ENCODE measurements at regions not wholly inside any gene's neighbourhood (a gene's known extent, or its start where the extent isn't known, plus 50 kb on each side); places are given as distances from the start of the nearest gene placed in this dataset.

DNA sequence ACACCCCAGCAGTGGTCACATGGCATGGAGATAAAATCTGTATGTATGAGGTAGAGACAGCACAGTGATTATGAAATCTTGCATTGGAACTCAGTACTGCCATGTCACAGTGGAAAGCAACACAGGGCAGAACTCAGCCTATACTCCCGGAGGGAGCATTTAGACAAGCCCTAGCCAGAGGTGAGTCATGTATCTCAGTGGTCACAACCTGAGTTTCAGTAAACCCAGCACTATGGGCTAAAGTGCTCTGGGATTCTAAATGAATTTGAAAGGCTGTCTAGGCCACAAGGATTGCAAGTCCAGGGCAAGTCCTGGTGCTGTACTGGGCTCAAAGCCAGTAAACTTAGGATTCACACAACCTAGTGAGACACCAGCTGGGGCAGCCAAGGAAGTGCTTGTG lies 1717.1 kb upstream of the RAG2 start:
- no peak for TF ChIP-seq POLR2A (IDR thresholded peaks at IDR 0.05; ENCODE audit: low read depth, low read length)
- no peak for TF ChIP-seq POLR2AphosphoS5 (IDR thresholded peaks at IDR 0.05; ENCODE audit: low read depth, low read length)
